H9 (cell line): ENCODE measurements at regions not wholly inside any gene's neighbourhood (a gene's known extent, or its start where the extent isn't known, plus 50 kb on each side); places are given as distances from the start of the nearest gene placed in this dataset. TPM values are rescaled to one million over a fixed set of nuclear protein-coding genes. Genes with fewer than 3 reads are reported as not detected.

Source experiments
- DNase-seq: peaks from one replicate; pipeline ENCODE4 v3.0.0-alpha.2; 2017
- H2AFZ ChIP-seq: one replicate; pipeline ENCODE4 v1.6.1; 2013; ENCODE audit warnings: mild to moderate bottlenecking, low read length, control low read depth, moderate library complexity
- H2AK5ac ChIP-seq: 2 replicates; pipeline ENCODE4 v1.6.1; 2013; ENCODE audit warnings: low read length, control low read depth, mixed read lengths; ENCODE audit not compliant: insufficient read length
- H2BK120ac ChIP-seq: one replicate; pipeline ENCODE4 v1.6.1; 2013; ENCODE audit warnings: low read depth, mild to moderate bottlenecking, low read length, control low read depth, inconsistent platforms; ENCODE audit not compliant: poor library complexity, severe bottlenecking
- H2BK12ac ChIP-seq: 2 replicates; pipeline ENCODE4 v1.6.1; 2013; ENCODE audit warnings: low read length, control low read depth, mixed read lengths, low read depth; ENCODE audit not compliant: insufficient read length
- H2BK15ac ChIP-seq: 2 replicates; pipeline ENCODE4 v1.6.1; 2013; ENCODE audit warnings: low read depth, low read length, control low read depth
- H2BK20ac ChIP-seq: one replicate; pipeline ENCODE4 v1.6.1; 2013; ENCODE audit warnings: low read depth, mild to moderate bottlenecking, low read length, control low read depth, inconsistent platforms; ENCODE audit not compliant: poor library complexity, severe bottlenecking
- H2BK5ac ChIP-seq: 2 replicates; pipeline ENCODE4 v1.6.1; 2013; ENCODE audit warnings: low read length, control low read depth, mixed read lengths; ENCODE audit not compliant: insufficient read length
- H3K14ac ChIP-seq: 2 replicates; pipeline ENCODE4 v1.6.1; 2013; ENCODE audit warnings: low read length, control low read depth; ENCODE audit not compliant: insufficient read depth
- H3K18ac ChIP-seq: 2 replicates; pipeline ENCODE4 v1.6.1; 2013; ENCODE audit warnings: low read depth, mild to moderate bottlenecking, mixed read lengths, low read length, control low read depth; ENCODE audit not compliant: insufficient read length
- H3K23ac ChIP-seq: 2 replicates; pipeline ENCODE4 v1.6.1; 2013; ENCODE audit warnings: low read length, control low read depth, mixed read lengths, low read depth; ENCODE audit not compliant: insufficient read length
- H3K23me2 ChIP-seq: 2 replicates; pipeline ENCODE4 v1.6.1; 2013; ENCODE audit warnings: low read depth, mild to moderate bottlenecking, mixed read lengths, low read length, control low read depth; ENCODE audit not compliant: insufficient read length, poor library complexity, severe bottlenecking
- H3K27ac ChIP-seq: 2 replicates; pipeline ENCODE4 v1.5.1; 2013; ENCODE audit warnings: low read length, control low read depth, mixed read lengths, low read depth; ENCODE audit not compliant: insufficient read length
- H3K27me3 ChIP-seq: 2 replicates; pipeline ENCODE4 v1.6.1; 2013; ENCODE audit warnings: low read length, control low read depth, inconsistent platforms; ENCODE audit not compliant: insufficient read depth
- H3K4ac ChIP-seq: 2 replicates; pipeline ENCODE4 v1.6.1; 2013; ENCODE audit warnings: low read depth, mild to moderate bottlenecking, control low read depth, inconsistent platforms, low read length, moderate library complexity
- H3K4me1 ChIP-seq: 2 replicates; pipeline ENCODE4 v1.6.1; 2013; ENCODE audit warnings: low read length, control low read depth, inconsistent platforms; ENCODE audit not compliant: insufficient read depth
- H3K4me2 ChIP-seq: 2 replicates; pipeline ENCODE4 v1.6.1; 2013; ENCODE audit warnings: low read length, control low read depth, mixed read lengths; ENCODE audit not compliant: insufficient read length, insufficient read depth
- H3K56ac ChIP-seq: 2 replicates; pipeline ENCODE4 v1.6.1; 2013; ENCODE audit warnings: low read depth, mild to moderate bottlenecking, mixed read lengths, low read length, control low read depth; ENCODE audit not compliant: insufficient read length
- H3K79me1 ChIP-seq: 2 replicates; pipeline ENCODE4 v1.6.1; 2013; ENCODE audit warnings: low read depth, mild to moderate bottlenecking, moderate library complexity, low read length, control low read depth, inconsistent platforms; ENCODE audit not compliant: insufficient read depth, poor library complexity, severe bottlenecking
- H3K79me2 ChIP-seq: 2 replicates; pipeline ENCODE4 v1.6.1; 2013; ENCODE audit warnings: low read length, control low read depth, inconsistent platforms; ENCODE audit not compliant: insufficient read depth
- H3K9ac ChIP-seq: 2 replicates; pipeline ENCODE4 v1.6.1; 2013; ENCODE audit warnings: low read length, control low read depth, mixed read lengths; ENCODE audit not compliant: insufficient read length; ENCODE audit errors: extremely low read depth
- H3K9me3 ChIP-seq: one replicate; pipeline ENCODE4 v1.6.1; 2013; ENCODE audit warnings: low read depth, low read length, inconsistent platforms; ENCODE audit not compliant: control insufficient read depth
- H3T11ph ChIP-seq: one replicate; pipeline ENCODE4 v1.6.1; 2013; ENCODE audit warnings: mild to moderate bottlenecking, low read length, control low read depth, inconsistent platforms
- H4K20me1 ChIP-seq: one replicate; pipeline ENCODE4 v1.6.1; 2013; ENCODE audit not compliant: control insufficient read depth, insufficient read length, insufficient read depth
- H4K5ac ChIP-seq: 2 replicates; pipeline ENCODE4 v1.6.1; 2013; ENCODE audit warnings: low read depth, mild to moderate bottlenecking, mixed read lengths, low read length, control low read depth; ENCODE audit not compliant: insufficient read length
- H4K8ac ChIP-seq: replicated peaks from 2 replicates; pipeline ENCODE4 v1.6.1; 2013; ENCODE audit warnings: low read length, control low read depth, mixed read lengths, low read depth; ENCODE audit not compliant: insufficient read length
- H4K91ac ChIP-seq: 2 replicates; pipeline ENCODE4 v1.6.1; 2013; ENCODE audit warnings: low read depth, mild to moderate bottlenecking, moderate library complexity, mixed read lengths, low read length, control low read depth; ENCODE audit not compliant: insufficient read length
- H3K27ac Mint-ChIP-seq, 3 experiments: 2 replicates in 2 of 3; 3 replicates in 1 of 3; pipeline ENCODE4 v1.8.0; 2020 to 2021; ENCODE audit warnings: mixed read lengths in 3 of 3, mild to moderate bottlenecking in 1 of 3, moderate library complexity in 1 of 3
- H3K27me3 Mint-ChIP-seq: 2 replicates; pipeline ENCODE4 v1.8.0; 2021; ENCODE audit warnings: low read depth, mild to moderate bottlenecking, moderate library complexity, mixed read lengths
- H3K36me3 Mint-ChIP-seq, 3 experiments: 2 replicates in 2 of 3; 3 replicates in 1 of 3; pipeline ENCODE4 v1.8.0; 2020 to 2021; ENCODE audit warnings: low read depth in 3 of 3, mixed read lengths in 3 of 3; ENCODE audit not compliant: insufficient read depth in 1 of 3
- H3K4me1 Mint-ChIP-seq, 2 experiments: 2 replicates each; pipeline ENCODE4 v1.8.0; 2020; ENCODE audit warnings: mixed read lengths in 2 of 2
- H3K4me3 Mint-ChIP-seq, 2 experiments: 2 replicates in 1 of 2; 3 replicates in 1 of 2; pipeline ENCODE4 v1.8.0; 2020 to 2021; ENCODE audit warnings: mild to moderate bottlenecking in 2 of 2, mixed read lengths in 2 of 2, moderate library complexity in 1 of 2
- H3K9me3 Mint-ChIP-seq, 2 experiments: 2 replicates in 1 of 2; 3 replicates in 1 of 2; pipeline ENCODE4 v1.8.0; 2020; ENCODE audit warnings: mild to moderate bottlenecking in 2 of 2, mixed read lengths in 2 of 2, moderate library complexity in 1 of 2
- WGBS: extraction: QIAGEN DNeasy Blood & Tissue Kit; methylation state at CpG from one replicate; pipeline ENCODE4 v1.1.7; 2013; ENCODE audit warnings: missing lambda C conversion rate, low lambda C conversion rate, mixed read lengths; ENCODE audit not compliant: insufficient read length; ENCODE audit errors: extremely low coverage; 5-methylcytosine and 5-hydroxymethylcytosine counted together
- microRNA-seq: library from miRNA; unstranded; fragments of <30 nt; microRNA quantifications from one replicate; pipeline ENCODE4, GENCODE V29; 2020; ENCODE audit warnings: borderline microRNAs expressed
- TF ChIP-seq, protein P1 (sequence below): fragments of 200-600 bp; sonication (generic); conservative IDR thresholded peaks from 3 replicates; pipeline ENCODE4 v1.8.0; 2021; ENCODE audit warnings: antibody characterized with exemption, mild to moderate bottlenecking

GRCh38 chr2:51084750-51085149 is 52.8 kb upstream of the NRXN1 start:
- no peaks in the 10 kb centered on the region for H3K79me2 ChIP-seq
- no peak overlapping the region for H2BK20ac ChIP-seq
- Mint-ChIP-seq H3K27ac (no peak overlapping the region), H3K4me1 (peaks cover 4 to 14% of the 10 kb centered on the region in 2 experiments), H3K27me3 (no peaks in the 10 kb centered on the region), H3K9me3 (no peaks in the 10 kb centered on the region), H3K4me3 (no peak overlapping the region), H3K36me3 (no peaks in the 10 kb centered on the region)
- DNase-seq, result peak; percentile 36
- H3K4ac ChIP-seq, result no peak overlapping the region
- H3K23ac ChIP-seq, result no peak overlapping the region
- H2BK12ac ChIP-seq, result no peak overlapping the region
- H2AK5ac ChIP-seq, result no peak overlapping the region
- H4K20me1 ChIP-seq, result no peaks in the 10 kb centered on the region
- no peak overlapping the region for H3K56ac ChIP-seq
- H3K27me3 ChIP-seq, result no peaks in the 10 kb centered on the region
- no peak overlapping the region for H3T11ph ChIP-seq
- no peak overlapping the region for H4K91ac ChIP-seq
- H3K27ac ChIP-seq, result no peak overlapping the region
- TF ChIP-seq, protein P1, sequence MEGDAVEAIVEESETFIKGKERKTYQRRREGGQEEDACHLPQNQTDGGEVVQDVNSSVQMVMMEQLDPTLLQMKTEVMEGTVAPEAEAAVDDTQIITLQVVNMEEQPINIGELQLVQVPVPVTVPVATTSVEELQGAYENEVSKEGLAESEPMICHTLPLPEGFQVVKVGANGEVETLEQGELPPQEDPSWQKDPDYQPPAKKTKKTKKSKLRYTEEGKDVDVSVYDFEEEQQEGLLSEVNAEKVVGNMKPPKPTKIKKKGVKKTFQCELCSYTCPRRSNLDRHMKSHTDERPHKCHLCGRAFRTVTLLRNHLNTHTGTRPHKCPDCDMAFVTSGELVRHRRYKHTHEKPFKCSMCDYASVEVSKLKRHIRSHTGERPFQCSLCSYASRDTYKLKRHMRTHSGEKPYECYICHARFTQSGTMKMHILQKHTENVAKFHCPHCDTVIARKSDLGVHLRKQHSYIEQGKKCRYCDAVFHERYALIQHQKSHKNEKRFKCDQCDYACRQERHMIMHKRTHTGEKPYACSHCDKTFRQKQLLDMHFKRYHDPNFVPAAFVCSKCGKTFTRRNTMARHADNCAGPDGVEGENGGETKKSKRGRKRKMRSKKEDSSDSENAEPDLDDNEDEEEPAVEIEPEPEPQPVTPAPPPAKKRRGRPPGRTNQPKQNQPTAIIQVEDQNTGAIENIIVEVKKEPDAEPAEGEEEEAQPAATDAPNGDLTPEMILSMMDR, result no peak; the same call in 2 of the 3 replicates
- H3K9ac ChIP-seq, result no peak overlapping the region
- H2BK120ac ChIP-seq, result no peak overlapping the region
- H3K14ac ChIP-seq, result no peak overlapping the region
- H3K4me2 ChIP-seq, result no peak overlapping the region
- H4K5ac ChIP-seq, result no peak overlapping the region
- H2BK15ac ChIP-seq, result no peak overlapping the region
- WGBS, result no CpG with 5 or more reads among the region's 2 CpGs
- no peak overlapping the region for H3K18ac ChIP-seq
- no peak overlapping the region for H2AFZ ChIP-seq
- no peak overlapping the region for H2BK5ac ChIP-seq
- no peaks in the 10 kb centered on the region for H3K4me1 ChIP-seq
- H3K23me2 ChIP-seq, result no peaks in the 10 kb centered on the region
- no peak overlapping the region for H4K8ac ChIP-seq
- H3K79me1 ChIP-seq, result no peaks in the 10 kb centered on the region
- H3K9me3 ChIP-seq, result no peaks in the 10 kb centered on the region

Small RNA genes lying in the stretch of these regions (microRNA-seq; reads per million reads assigned to microRNA genes)
- gene MIR4431, result not detected
